Femur (tissue), 1 donor: ENCODE measurements at regions not wholly inside any gene's neighbourhood (a gene's known extent, or its start where the extent isn't known, plus 50 kb on each side); places are given as distances from the start of the nearest gene placed in this dataset.

Source experiments
- DNase-seq: peaks from one replicate; pipeline ENCODE4 v3.0.0-alpha.2; 2017

- DNase-seq: no peak
These were observed 531.4 kb downstream of the ZIC1 start for GRCh38 chr3:147940405-147941193.

GRCh38 chr3:147941969-147942368 is 532.8 kb downstream of the ZIC1 start:
- DNase-seq: no peak

- DNase-seq: no peak
These were observed 534.2 kb downstream of the ZIC1 start for GRCh38 chr3:147943265-147943945.

DNA sequence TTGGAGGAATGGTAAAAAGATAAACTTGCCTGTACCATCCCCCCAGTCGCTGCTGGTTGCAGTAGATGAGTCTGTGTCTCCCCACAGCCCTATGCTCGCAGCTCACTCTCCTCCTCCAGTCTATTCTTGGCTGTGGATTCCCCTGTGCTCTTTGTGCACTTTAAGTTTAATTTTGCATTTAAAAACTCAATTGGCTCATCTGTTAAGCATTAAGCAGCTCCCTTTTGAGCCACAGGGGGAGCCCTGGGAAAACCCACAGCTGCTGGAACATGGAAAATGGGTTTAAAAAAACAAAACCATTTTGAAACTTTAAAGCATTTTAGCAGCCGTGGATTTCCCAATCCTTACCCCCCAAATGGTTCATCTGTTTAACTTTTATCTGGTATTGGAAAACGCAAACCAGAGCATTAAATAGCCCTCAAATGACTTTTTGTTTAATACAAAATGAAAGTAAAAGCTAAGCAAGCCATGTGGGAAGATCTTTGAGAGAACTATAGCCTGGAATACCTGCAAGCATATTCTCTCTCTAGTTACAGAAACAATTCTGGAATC is 536.9 kb downstream of the ZIC1 start:
- peak; percentile 79 for DNase-seq

GRCh38 chr3:147956615-147957014 is 547.5 kb downstream of the ZIC1 start:
- DNase-seq: no peak

- DNase-seq: no peak
These were observed 549.6 kb downstream of the ZIC1 start for GRCh38 chr3:147958754-147959153.

DNA sequence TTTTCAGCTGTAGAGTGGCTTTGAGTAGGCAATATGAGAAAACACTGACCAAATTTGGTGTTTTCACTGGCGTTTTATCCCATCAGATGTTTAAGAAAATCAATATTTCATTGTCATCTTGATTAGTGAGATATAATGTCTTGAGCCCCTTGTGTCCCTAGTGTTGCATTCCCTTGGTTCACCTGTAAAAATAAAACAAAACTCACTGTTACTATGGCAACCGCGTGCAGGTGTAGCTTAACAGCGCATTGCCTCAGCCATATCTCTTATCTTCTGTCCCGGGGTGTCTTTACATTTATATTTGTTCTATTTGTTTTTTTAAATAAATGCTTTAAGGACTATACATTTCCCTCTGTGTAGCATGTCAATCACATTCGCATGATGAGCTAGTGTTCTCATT is 551.6 kb downstream of the ZIC1 start:
- no peak for DNase-seq

DNA sequence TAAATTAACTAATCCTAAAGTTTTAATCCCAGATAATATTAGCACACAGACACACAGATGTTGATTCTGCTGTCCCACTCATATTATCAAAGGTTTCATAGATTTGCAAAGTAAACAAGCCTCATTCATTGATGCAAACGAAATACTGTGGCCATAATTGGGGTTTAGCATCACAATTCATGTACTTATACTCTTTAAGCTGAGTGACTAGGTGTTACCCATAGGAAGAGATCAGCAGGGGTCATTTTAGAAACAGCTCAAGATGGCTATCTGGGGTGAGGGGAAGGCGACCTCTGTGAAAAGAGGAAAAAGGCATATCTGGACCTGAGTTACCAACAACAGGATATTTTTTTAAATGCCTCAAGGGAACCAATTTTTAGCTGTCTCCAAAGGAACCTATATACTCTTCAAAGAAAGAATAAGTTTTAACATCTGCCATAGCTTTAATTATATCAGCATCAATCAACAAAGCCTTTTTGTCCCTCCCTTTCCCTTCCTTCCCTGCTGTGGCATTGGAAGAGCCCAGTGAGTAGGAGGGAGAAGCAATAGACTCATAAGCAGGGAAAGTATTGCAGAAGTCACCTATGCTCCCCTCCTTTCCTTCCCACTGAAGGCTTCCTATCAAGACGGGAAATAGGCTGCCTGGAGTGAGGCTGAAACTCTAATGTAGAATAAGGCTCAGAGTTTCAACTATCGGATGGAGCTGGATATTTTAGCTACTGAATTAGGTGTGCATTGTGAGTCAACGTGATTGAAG is 553.4 kb downstream of the ZIC1 start:
- DNase-seq: no peak

DNA sequence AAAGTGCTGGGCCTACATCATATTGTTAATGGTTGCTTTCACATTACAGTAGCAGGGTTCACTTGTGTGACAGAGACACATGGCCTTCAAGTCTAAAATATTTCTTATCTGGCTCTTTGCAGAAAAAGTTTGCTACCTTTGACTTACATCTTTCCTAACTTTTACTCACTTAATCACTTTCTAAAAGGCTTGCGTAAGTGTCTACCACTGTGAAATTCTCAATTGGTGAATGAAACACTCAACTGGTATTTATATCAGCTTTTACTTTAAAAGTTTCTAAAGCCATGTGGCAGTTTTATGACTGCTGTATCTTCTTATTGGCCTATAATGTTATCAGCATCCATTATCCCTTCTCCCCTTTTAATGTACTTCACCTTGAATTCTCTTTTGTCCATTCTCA is 554.5 kb downstream of the ZIC1 start:
- DNase-seq: no peak

- no peak for DNase-seq
These were observed 566.0 kb downstream of the ZIC1 start for GRCh38 chr3:147975165-147975564.

DNA sequence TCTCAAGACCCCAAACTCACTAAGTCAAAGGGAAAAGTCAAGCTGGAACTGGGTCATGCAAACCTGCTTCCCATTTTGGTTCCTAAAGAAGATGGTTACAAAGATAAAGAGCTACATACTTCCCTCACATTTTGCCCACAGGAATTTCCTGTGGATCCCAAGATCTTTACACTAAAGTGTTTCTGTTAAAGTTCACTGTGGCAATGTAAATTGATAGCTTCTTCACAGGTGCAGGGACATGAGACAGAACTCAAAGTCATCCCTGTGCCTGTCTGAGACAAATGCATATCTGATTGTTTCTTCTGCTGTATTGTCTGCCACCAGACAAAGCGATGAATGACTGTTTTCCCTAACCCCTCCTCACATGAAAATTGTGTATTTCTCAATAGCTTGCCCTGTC is 567.8 kb downstream of the ZIC1 start:
- no peak for DNase-seq

- DNase-seq: no peak
These were observed 578.4 kb downstream of the ZIC1 start for GRCh38 chr3:147987549-147987948.

- DNase-seq: no peak
These were observed 580.2 kb downstream of the ZIC1 start for GRCh38 chr3:147989344-147989743.

- no peak for DNase-seq
These were observed 593.6 kb downstream of the ZIC1 start for GRCh38 chr3:148002705-148003205.

DNA sequence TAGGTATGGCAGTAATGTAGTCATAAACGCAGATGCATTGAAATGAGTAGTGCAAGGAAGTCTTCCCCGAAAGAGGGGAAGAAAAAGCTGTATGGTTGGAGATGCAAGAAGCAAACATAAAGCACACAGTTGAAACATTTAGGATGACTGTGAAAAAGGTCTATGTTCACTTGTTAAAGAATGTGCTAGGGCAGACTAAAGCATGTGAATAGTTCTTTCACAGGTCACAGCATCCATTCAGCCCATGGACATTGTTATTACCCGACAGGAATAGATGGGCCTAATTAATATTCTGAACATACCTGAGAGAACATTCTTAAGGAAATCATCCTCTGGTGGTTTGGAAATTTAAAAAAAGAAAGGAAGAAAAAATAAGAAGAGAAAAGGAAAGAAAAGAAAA is 595.2 kb downstream of the ZIC1 start:
- no peak for DNase-seq

DNA sequence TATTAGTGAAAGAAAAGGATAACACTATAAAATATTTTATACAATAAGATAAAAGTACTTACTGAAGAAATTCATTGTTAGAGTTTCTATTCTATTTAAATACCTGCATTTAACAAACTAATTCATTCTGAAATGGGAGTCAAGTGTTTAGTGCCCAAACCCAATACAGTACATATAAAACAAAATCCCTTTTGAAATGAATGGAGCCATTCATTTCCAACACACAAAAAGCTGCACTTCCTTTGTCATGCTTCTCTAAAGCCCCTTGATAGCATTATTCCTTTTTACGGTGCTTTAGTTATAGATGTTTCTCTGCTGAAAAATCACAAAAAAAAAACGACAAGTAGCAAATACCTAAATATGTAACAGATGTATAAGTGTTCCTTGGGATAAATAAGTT is 596.3 kb downstream of the ZIC1 start:
- no peak for DNase-seq

GRCh38 chr3:148006508-148006907 is 597.3 kb downstream of the ZIC1 start:
- no peak for DNase-seq

DNA sequence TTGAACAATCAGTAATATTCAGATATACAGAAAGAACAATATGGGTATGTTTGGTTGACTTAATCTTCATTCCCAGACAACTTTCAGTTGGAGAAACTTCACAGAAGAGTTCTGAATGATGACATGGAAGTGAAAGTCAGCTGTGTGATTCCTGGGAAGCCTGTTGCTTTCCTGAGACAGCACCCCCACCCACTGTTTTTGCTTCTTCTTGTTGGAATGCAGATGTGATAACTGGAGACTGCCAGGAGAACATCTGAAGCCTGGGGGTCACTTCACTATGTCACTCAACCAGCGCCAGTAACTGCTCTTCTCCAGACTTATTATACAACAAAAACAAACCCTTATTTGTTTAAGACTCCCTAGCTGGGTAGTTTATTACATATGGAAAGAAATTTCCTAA is 599.4 kb downstream of the ZIC1 start:
- no peak for DNase-seq

GRCh38 chr3:148020861-148021260 is 611.7 kb downstream of the ZIC1 start:
- no peak for DNase-seq

GRCh38 chr3:148021381-148021780 is 612.2 kb downstream of the ZIC1 start:
- DNase-seq: no peak

GRCh38 chr3:148023994-148024393 is 614.8 kb downstream of the ZIC1 start:
- no peak for DNase-seq

DNA sequence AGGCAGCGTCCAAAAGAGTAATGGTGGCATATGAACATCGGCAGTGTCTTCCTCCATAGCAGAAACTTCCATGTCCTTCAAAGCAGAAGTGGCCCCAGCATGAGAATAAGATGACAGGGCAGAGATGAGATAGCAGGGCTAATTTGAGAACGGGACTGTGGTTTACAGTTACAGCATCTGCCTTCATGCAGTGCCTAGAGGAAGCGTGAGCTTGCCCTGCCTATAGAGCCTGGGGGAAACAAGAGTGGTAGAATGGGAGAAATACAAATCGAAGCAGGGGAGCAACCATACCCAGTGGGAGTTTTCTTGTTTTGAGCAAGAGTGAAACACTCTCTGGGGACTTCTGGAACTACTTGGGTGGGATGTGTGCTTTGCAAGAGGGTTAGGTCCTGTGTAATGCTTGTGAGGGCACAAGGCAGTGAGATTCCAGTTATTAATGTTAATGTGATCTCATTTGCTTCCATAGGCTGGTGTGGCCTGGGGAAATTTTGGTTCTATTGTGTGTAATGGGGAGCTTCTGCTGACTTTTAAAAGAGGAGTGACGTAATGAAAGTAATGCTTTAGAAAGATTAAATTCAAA is 616.9 kb downstream of the ZIC1 start:
- DNase-seq: no peak

DNA sequence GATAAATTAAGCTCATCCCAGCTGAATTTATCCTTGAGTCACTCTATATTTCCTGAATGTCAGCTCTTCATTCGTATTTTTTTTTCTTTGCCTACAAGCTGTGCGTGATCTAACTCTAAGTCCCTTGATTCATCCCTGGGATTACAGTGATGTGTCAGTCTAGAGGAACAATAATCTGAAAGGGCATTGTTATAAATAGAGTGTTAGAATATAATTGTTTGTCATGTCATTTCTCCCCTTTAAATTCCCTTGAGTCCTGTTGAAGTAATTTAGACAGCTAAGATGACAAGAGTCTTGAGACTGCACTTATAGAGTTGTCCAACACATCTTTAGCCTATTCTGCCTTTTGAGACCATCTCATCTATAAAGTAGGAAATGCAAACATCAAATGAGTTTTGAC is 621.8 kb downstream of the ZIC1 start:
- DNase-seq: no peak
